ENCODE measurements at regions not wholly inside any gene's neighbourhood (a gene's known extent, or its start where the extent isn't known, plus 50 kb on each side); places are given as distances from the start of the nearest gene placed in this dataset.
"Not testable (repeated sequence)": the region's sequence is repeated elsewhere in the genome, so short reads cannot be mapped to it uniquely, and the experiment has no call there.

DNA sequence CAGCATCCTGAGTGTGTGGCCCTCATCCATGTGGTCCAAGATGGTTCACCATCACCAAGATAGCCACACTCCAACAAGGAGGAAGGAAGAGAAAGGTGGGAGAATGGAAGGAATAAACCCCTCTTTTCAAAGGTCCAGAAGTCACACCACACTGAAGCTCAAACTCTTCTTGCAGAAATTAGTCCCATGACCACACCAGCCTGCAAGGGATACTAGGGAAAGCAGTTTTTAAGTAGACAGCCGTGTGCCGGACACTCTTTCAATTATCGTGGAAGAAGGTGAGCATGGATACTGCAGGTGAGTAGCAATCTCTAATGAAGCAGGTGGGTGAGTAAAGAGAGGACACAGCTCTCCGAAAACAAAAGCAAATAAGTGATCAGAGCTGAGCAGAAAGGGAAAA, 191.7 kb upstream of the IRF2BP2 start:
- H3K36me3 Mint-ChIP-seq; H3K27me3 Mint-ChIP-seq; H3K4me1 Mint-ChIP-seq; DNase-seq; POLR2A ChIA-PET; H3K4me3 Mint-ChIP-seq; H3K27ac Mint-ChIP-seq; ATAC-seq (ENCODE audit: low read depth); H3K9me3 Mint-ChIP-seq: not testable (repeated sequence)

DNA sequence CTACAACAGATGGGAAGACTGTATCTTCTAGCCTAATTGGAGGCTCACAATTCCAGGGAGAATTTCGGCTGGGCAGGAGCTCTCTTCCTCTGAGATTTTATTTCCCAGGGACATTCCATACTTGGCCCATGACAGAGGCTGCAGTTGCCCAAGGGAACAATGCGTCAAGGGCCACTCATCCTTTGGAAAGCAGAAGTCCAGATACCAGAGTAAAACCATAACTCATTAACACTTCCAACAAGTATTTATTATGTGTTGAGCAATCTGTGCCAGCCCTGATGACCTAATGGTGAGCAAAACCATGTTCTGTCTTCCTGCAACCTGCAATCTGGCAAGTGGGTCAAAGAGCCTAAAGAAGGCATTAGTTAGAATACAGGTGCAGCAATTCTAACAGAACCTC, 191.2 kb upstream of the IRF2BP2 start:
- ATAC-seq (ENCODE audit: low read depth); H3K4me3 Mint-ChIP-seq; H3K4me1 Mint-ChIP-seq; POLR2A ChIA-PET; H3K36me3 Mint-ChIP-seq; DNase-seq; H3K27me3 Mint-ChIP-seq; H3K27ac Mint-ChIP-seq; H3K9me3 Mint-ChIP-seq: not testable (repeated sequence)

DNA sequence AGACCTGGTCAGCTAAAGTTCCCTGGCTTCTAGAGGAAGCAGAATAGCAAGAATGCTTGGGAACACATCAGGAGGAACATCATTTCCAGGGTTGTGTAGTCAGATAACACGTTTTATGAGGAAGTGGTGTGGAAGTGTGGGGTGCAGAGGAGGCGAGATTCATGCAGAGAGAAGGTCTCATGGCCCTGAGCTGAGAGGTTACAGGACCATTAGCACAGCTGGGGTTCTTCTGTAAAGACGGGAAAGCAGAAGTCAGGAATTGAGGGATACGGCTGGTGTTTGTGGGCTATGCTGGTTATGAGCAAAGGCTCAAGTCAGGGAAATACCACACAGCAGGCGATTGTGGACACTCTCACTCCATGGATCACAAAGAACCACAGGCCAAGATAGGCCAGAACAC, 190.6 kb upstream of the IRF2BP2 start:
- ATAC-seq (ENCODE audit: low read depth); H3K4me3 Mint-ChIP-seq; H3K27ac Mint-ChIP-seq; H3K9me3 Mint-ChIP-seq; H3K4me1 Mint-ChIP-seq; H3K27me3 Mint-ChIP-seq; DNase-seq; POLR2A ChIA-PET; H3K36me3 Mint-ChIP-seq: not testable (repeated sequence)

DNA sequence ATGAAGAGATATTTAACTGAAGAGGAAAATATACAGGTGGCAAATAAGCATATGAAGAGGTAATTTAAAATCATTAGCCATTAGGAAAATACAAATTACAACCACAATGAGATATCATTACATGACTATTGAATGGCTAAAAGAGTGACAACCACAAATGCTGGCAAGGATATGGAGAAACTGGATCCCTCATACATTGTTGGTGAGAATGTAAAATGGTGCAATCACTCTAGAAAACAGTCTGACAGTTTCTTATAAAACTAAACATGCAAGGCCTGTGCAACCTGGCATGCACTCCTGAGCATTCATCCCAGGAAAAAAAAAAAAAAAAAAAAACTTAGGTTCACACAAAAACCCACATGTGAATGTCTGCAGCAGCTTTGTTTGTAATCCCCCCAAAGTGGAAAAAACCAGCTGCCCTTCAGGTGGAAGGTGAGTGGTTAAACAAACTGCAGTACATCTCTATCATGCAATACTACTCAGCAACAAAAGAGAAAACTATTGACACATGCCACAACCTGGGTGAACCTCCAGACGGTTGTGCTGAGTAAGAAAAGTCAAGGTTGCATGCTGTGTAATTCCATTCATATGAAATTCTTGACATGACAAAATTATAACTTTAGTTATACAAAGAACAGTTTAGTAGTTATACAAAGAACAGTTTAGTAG, 189.2 kb upstream of the IRF2BP2 start:
- ATAC-seq (ENCODE audit: low read depth); POLR2A ChIA-PET; H3K27me3 Mint-ChIP-seq: not testable (repeated sequence)

DNA sequence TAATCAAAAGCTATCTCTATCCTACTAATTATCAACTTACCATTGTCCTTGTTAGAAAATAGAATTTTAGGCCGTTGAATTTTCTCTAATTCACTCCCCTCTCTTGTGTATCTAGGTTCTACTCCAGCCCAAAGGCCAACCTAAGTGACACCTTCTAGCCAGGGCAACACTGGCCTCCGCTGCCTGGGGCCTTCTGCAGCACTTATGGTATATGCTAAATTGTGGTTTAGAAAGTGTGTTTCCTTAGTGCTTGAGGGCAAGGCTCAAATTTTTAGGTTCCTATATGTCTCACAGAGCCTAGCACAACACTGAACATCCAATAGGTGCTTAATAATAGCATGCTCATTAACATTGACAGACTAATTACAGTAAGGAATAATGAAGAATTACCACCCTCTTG, 187.2 kb upstream of the IRF2BP2 start:
- H3K36me3 Mint-ChIP-seq; H3K4me1 Mint-ChIP-seq; H3K27ac Mint-ChIP-seq; ATAC-seq (ENCODE audit: low read depth); H3K4me3 Mint-ChIP-seq; H3K27me3 Mint-ChIP-seq; H3K9me3 Mint-ChIP-seq; DNase-seq; POLR2A ChIA-PET: not testable (repeated sequence)

More for the DNA sequence above, 189.2 kb upstream of the IRF2BP2 start:
- not testable (repeated sequence) for H3K27ac Mint-ChIP-seq, H3K9me3 Mint-ChIP-seq, H3K36me3 Mint-ChIP-seq, DNase-seq, H3K4me1 Mint-ChIP-seq, H3K4me3 Mint-ChIP-seq

DNA sequence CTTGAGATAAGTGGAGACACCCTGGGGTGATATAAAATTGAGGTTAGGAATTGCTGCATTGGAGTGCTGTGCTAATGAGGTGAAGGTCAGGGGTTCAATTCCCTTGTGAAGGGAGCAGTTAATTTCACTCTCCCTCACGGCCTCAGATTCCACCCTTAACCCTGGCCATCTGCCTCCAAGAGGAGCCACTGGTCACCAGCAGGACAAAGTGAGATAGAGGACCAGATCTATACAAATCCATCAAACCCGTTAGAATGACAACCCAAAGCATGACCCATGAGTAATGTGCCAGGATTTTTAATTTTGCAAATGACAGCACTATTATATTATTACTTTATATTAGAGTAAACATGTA, 186.4 kb upstream of the IRF2BP2 start:
- POLR2A ChIA-PET; H3K9me3 Mint-ChIP-seq; H3K27me3 Mint-ChIP-seq; H3K27ac Mint-ChIP-seq; DNase-seq; H3K4me3 Mint-ChIP-seq; H3K36me3 Mint-ChIP-seq; ATAC-seq (ENCODE audit: low read depth); H3K4me1 Mint-ChIP-seq: not testable (repeated sequence)

DNA sequence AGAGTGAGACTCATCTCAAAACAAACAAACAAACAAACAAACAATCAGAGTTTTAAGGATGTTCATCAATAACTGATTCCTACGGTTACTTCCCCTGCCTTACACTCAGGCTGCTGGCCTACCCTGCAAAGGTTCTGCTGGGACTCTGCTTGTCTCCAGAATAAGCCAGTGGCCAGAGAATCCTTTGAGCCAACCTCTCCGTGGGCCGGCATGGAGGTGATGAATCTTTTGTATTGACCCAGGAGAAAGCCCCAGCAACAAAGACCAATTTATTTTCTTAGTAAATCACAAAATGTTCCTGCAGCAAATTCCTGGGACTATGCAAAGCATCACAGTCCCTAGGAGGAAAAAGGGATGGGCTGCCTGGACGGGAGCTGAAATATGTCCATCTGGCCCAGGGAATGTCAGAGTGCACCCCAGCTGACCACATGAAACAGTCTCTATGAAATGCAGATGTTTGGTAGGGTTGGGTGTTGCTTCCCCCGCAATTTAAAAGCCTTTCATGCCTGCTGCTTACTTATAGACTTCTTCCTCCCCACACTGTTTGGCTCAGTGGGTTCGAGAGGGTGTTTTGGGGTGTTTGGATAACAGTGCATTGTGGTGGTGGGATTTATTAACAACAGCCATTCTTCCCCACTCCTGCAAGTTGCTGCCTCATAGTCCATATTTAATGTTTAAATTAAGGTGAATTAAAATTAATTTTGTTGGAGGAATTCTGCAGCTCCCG, 185.9 kb upstream of the IRF2BP2 start:
- POLR2A ChIA-PET; H3K27me3 Mint-ChIP-seq; H3K36me3 Mint-ChIP-seq; H3K9me3 Mint-ChIP-seq; ATAC-seq (ENCODE audit: low read depth); DNase-seq; H3K4me3 Mint-ChIP-seq; H3K27ac Mint-ChIP-seq; H3K4me1 Mint-ChIP-seq: not testable (repeated sequence)

DNA sequence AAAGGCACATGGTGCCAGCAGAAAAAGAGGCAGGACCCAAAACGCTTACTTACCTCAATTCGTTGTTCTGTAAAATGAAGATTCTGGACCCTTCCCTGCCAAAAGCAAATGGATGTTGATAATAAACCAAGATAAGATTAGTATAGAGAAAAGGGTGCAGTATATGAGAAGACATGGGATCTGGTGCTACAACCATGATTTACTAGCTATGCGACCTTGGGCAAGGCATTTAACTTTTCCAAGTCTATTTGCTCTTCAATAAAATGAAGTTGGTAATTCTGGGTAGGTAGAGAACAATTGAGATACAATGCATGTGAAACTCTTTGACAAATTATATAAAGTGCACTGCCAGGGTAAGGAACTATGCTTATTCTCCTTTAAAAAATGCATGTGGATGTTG, 185.0 kb upstream of the IRF2BP2 start:
- H3K27ac Mint-ChIP-seq; H3K9me3 Mint-ChIP-seq; H3K27me3 Mint-ChIP-seq; H3K4me1 Mint-ChIP-seq; DNase-seq; H3K36me3 Mint-ChIP-seq; ATAC-seq (ENCODE audit: low read depth); POLR2A ChIA-PET; H3K4me3 Mint-ChIP-seq: not testable (repeated sequence)

DNA sequence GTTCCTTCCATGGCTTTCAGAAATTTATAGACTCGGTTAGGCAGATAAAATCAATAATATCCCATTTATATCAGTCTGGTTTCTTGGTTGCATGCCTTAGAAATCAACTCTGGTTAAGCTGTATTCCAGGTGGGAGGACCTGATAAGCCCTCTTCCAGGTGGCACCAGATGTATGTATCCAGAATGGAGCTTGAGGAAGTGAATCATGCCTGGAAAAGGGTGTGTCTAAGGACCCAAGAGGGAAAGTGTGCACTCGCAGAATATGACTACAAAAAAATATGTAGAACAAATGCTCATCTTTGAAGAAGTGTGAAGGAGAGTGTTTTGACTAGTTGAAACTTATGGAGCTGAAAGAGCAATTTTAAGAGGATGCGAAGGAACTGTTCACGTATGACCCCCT, 184.5 kb upstream of the IRF2BP2 start:
- H3K27me3 Mint-ChIP-seq; ATAC-seq (ENCODE audit: low read depth); H3K4me1 Mint-ChIP-seq; POLR2A ChIA-PET; H3K9me3 Mint-ChIP-seq; H3K36me3 Mint-ChIP-seq; H3K4me3 Mint-ChIP-seq; DNase-seq; H3K27ac Mint-ChIP-seq: not testable (repeated sequence)

DNA sequence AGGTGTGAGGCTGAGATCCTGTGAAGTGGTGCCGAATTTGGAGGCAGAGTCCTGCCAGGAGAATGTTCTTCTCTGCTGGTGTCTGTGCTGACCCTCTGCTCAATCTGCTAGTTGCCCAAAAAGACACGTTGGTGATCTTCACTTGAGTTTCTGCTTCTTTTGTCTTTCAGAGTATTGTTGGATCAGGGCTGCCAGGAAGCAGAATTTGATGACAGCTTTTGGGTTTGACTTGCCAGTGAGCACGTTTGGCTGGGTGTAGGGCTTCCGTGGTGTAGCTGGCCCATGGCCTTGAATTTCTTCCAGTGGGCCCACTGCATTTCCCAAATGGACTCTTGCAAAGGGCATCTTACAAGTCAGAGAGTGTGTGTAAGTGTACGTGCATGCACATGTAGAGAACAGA, 183.9 kb upstream of the IRF2BP2 start:
- H3K36me3 Mint-ChIP-seq; DNase-seq; H3K4me1 Mint-ChIP-seq; H3K27ac Mint-ChIP-seq; H3K4me3 Mint-ChIP-seq; ATAC-seq (ENCODE audit: low read depth); POLR2A ChIA-PET; H3K9me3 Mint-ChIP-seq; H3K27me3 Mint-ChIP-seq: not testable (repeated sequence)

DNA sequence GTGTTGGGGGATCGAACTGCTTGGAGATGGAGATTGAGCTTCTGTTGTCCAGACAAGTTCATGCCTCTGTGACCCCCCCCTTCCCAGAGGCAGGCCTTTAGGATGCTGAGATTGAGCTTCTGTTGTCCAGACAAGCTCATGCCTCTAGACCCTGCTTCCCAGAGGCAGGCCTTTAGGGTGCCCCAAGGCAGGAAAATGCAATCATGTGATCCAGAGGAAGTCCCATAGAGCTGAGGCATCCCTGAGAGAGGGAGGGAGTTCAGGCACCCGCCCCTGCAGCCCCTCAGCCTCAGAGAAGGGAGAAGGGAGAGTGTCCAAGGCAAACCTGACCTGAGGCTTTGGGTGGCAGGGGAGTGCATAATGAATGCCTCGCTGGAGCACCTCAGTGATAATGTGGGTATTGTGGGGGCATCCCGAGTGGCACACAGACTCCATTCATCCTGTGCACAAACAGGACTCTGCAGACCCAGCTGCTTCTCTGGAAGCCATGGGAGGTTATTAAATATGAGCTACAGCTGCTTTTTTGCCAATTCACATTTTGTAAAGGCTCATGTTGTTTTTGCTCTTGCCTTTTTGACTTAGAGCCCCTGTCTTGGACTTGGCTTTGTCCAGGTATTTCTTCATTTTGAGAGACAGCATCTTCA, 182.4 kb upstream of the IRF2BP2 start:
- H3K4me3 Mint-ChIP-seq; H3K36me3 Mint-ChIP-seq; DNase-seq; H3K9me3 Mint-ChIP-seq; H3K27ac Mint-ChIP-seq; H3K4me1 Mint-ChIP-seq; POLR2A ChIA-PET; ATAC-seq (ENCODE audit: low read depth); H3K27me3 Mint-ChIP-seq: not testable (repeated sequence)

DNA sequence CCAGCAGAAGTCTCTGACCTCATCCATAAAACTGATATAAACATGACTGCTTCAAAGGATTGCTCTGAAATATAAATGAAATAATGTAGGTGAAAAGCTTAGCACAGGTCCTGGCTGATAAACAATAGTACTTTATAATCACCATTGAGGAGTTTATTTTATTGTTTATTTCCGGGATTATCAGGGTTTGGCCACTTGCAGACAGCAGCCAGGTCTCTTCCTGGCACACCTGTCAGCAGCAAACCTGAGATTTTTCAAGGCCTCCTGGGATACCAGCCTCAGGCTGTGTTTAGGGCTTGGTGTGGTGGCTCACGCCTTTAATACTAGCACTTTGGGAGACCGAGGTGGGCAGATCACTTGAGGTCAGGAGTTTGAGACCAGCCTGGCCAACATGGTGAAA, 181.6 kb upstream of the IRF2BP2 start:
- ATAC-seq (ENCODE audit: low read depth); H3K27ac Mint-ChIP-seq; H3K4me1 Mint-ChIP-seq; H3K4me3 Mint-ChIP-seq; POLR2A ChIA-PET; H3K27me3 Mint-ChIP-seq; H3K36me3 Mint-ChIP-seq; H3K9me3 Mint-ChIP-seq; DNase-seq: not testable (repeated sequence)

DNA sequence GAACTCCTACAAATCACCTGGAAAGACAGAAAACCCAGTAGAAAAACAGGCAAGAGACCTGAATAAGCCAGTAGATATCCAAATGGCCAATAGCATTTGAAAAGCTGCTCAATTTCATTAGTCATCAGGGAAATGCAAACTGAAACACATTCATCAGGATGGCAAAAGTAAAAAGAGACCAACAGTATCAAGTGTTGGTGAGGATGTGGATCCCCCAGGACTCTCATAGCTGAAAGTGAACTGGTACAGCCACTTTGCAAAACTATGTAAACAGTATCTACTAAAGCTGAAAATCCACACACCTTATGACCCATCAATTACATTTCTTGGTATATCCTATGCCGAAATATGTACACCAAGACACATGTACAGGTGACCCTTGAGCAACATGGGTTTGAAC, 180.4 kb upstream of the IRF2BP2 start:
- H3K9me3 Mint-ChIP-seq; DNase-seq; POLR2A ChIA-PET; H3K27ac Mint-ChIP-seq; H3K4me3 Mint-ChIP-seq; ATAC-seq (ENCODE audit: low read depth); H3K36me3 Mint-ChIP-seq; H3K4me1 Mint-ChIP-seq; H3K27me3 Mint-ChIP-seq: not testable (repeated sequence)

DNA sequence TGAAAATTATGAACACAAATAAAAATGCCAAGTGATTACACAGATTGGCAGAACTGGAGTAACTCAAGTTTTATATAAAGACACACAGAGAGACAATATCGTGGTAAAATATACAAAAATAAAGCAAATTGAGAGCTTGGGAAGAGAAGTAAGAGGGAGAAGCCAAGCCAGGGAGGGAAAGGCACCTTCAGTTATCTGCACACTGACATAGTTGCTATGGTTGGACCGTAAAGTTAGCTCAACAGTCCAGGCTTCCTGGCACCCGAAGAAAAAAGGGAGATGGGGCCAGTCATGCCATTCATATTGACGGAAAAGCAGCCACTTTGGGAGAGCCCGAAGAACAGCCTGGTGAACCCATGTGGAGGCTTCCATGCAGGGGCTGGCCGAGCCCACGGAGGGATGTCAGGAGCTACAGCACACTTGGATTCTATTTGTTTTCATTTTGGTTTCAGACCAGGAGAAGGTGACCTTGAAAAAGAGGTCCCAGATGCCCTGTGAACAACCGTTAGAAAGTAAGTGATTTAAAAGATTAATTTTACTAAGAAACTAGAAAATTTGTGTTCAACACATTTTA, 177.1 kb upstream of the IRF2BP2 start:
- H3K36me3 Mint-ChIP-seq, POLR2A ChIA-PET: not testable (repeated sequence)

More for the DNA sequence above, 177.1 kb upstream of the IRF2BP2 start:
- not testable (repeated sequence) for H3K27ac Mint-ChIP-seq; H3K4me3 Mint-ChIP-seq; H3K9me3 Mint-ChIP-seq; H3K27me3 Mint-ChIP-seq; DNase-seq; ATAC-seq (ENCODE audit: low read depth); H3K4me1 Mint-ChIP-seq
